NCI-H1436 (cell line): ENCODE measurements at regions not wholly inside any gene's neighbourhood (a gene's known extent, or its start where the extent isn't known, plus 50 kb on each side); places are given as distances from the start of the nearest gene placed in this dataset.

Source experiments
- DNase-seq: peaks from one replicate; lab custom pipeline; 2025; lab: John Stamatoyannopoulos, UW

- DNase-seq, result no peak
Measured at GRCh38 chr15:39209548-39210211, 371.2 kb upstream of the THBS1 start.

GRCh38 chr15:39211108-39211979 is 369.5 kb upstream of the THBS1 start:
- no peak for DNase-seq

- DNase-seq, result no peak
Measured at GRCh38 chr15:39213385-39213840, 367.5 kb upstream of the THBS1 start.

GRCh38 chr15:39215015-39215414 is 365.9 kb upstream of the THBS1 start:
- no peak for DNase-seq

GRCh38 chr15:39216816-39217215 is 364.1 kb upstream of the THBS1 start:
- no peak for DNase-seq

GRCh38 chr15:39219608-39220007 is 361.3 kb upstream of the THBS1 start:
- DNase-seq, result no peak

GRCh38 chr15:39226169-39226937 is 354.5 kb upstream of the THBS1 start:
- DNase-seq, result no peak

- DNase-seq, result no peak
Measured at GRCh38 chr15:39227001-39227400, 353.9 kb upstream of the THBS1 start.

- DNase-seq, result no peak
Measured at GRCh38 chr15:39228889-39229288, 352.0 kb upstream of the THBS1 start.

- DNase-seq, result no peak
Measured at GRCh38 chr15:39230205-39230907, 350.5 kb upstream of the THBS1 start.

GRCh38 chr15:39230908-39231285 is 350.0 kb upstream of the THBS1 start:
- no peak for DNase-seq

- DNase-seq, result no peak
Measured at GRCh38 chr15:39232512-39232911, 348.4 kb upstream of the THBS1 start.

GRCh38 chr15:39235084-39235795 is 345.6 kb upstream of the THBS1 start:
- DNase-seq, result no peak

GRCh38 chr15:39236375-39236774 is 344.5 kb upstream of the THBS1 start:
- DNase-seq, result no peak

GRCh38 chr15:39238443-39238842 is 342.4 kb upstream of the THBS1 start:
- no peak for DNase-seq

GRCh38 chr15:39239562-39239961 is 341.3 kb upstream of the THBS1 start:
- DNase-seq, result no peak

- DNase-seq, result no peak
Measured at GRCh38 chr15:39242345-39242744, 338.5 kb upstream of the THBS1 start.

GRCh38 chr15:39243396-39243795 is 337.5 kb upstream of the THBS1 start:
- no peak for DNase-seq

- no peak for DNase-seq
Measured at GRCh38 chr15:39244776-39245175, 336.1 kb upstream of the THBS1 start.

- DNase-seq, result no peak
Measured at GRCh38 chr15:39246523-39246922, 334.4 kb upstream of the THBS1 start.

GRCh38 chr15:39247574-39247973 is 333.3 kb upstream of the THBS1 start:
- no peak for DNase-seq
